A673 (cell line): ENCODE measurements at regions not wholly inside any gene's neighbourhood (a gene's known extent, or its start where the extent isn't known, plus 50 kb on each side); places are given as distances from the start of the nearest gene placed in this dataset.

ENCODE experiments used
- BruUV-seq: library from RNA; stranded (reverse); fragments of 400-500 nt; replicated peaks from 2 replicates; lab custom pipeline; 2021; lab: Mats Ljungman, UMichigan
- CTCF ChIA-PET: fragments of 300-600 bp; sonication (Branson Sonifier 250); formaldehyde crosslinking; loops from one replicate; lab custom pipeline; 2022; ENCODE audit warnings: antibody characterized with exemption; lab: Charles Lee
- POLR2A ChIA-PET: fragments of 300-600 bp; sonication (Branson Sonifier 250); formaldehyde crosslinking; loops from one replicate; lab custom pipeline; 2022; ENCODE audit warnings: antibody characterized with exemption; ENCODE audit not compliant: low non-redundant PET; lab: Charles Lee
- DNase-seq: peaks from one replicate; pipeline ENCODE4 v3.0.0-alpha.2; 2015; ENCODE audit warnings: low spot score
- H3K27ac ChIP-seq: fragments of 200-600 bp; sonication (generic); 2 replicates; pipeline ENCODE4 v1.5.1; 2016; ENCODE audit warnings: mixed run types, low read depth, mild to moderate bottlenecking, mixed read lengths, antibody characterized with exemption, low read length; ENCODE audit not compliant: poor library complexity, severe bottlenecking
- H3K27me3 ChIP-seq: fragments of 200-600 bp; sonication (generic); replicated peaks from 2 replicates; pipeline ENCODE4 v1.6.1; 2017; ENCODE audit warnings: mixed run types, low read depth, mild to moderate bottlenecking, mixed read lengths, antibody characterized with exemption, low read length; ENCODE audit not compliant: insufficient read depth, poor library complexity
- H3K36me3 ChIP-seq: fragments of 200-600 bp; sonication (generic); 2 replicates; pipeline ENCODE4 v1.6.1; 2016; ENCODE audit warnings: mixed run types, mild to moderate bottlenecking, mixed read lengths, antibody characterized with exemption, low read length; ENCODE audit not compliant: insufficient read depth, poor library complexity, severe bottlenecking
- H3K4me1 ChIP-seq: fragments of 200-600 bp; sonication (generic); 2 replicates; pipeline ENCODE4 v1.6.1; 2017; ENCODE audit warnings: mixed run types, mild to moderate bottlenecking, mixed read lengths, antibody characterized with exemption, low read length; ENCODE audit not compliant: insufficient read depth, poor library complexity, severe bottlenecking
- H3K4me3 ChIP-seq: fragments of 200-600 bp; sonication (generic); 2 replicates; pipeline ENCODE4 v1.5.1; 2016; ENCODE audit warnings: low read depth, mixed run types, mild to moderate bottlenecking, mixed read lengths, low read length; ENCODE audit not compliant: poor library complexity, severe bottlenecking
- H3K9me3 ChIP-seq: fragments of 200-600 bp; sonication (generic); 2 replicates; pipeline ENCODE4 v1.6.1; 2016; ENCODE audit warnings: mixed run types, low read depth, mild to moderate bottlenecking, mixed read lengths, antibody characterized with exemption, low read length; ENCODE audit not compliant: poor library complexity, severe bottlenecking
- CTCF ChIP-seq: fragments of 300-800, 200-600 bp; sonication (generic); conservative IDR thresholded peaks from 2 replicates; pipeline ENCODE4 v1.5.1; 2017; ENCODE audit warnings: low read depth, mild to moderate bottlenecking, antibody characterized with exemption, low read length, moderate library complexity, mixed read lengths
- EZH2 ChIP-seq: fragments of 200-600 bp; sonication (generic); IDR thresholded peaks from 2 replicates; pipeline ENCODE4 v1.6.1; 2017; ENCODE audit warnings: borderline replicate concordance, low read depth, mild to moderate bottlenecking, mixed read lengths, antibody characterized with exemption, low read length; ENCODE audit not compliant: poor library complexity, severe bottlenecking
- intact Hi-C: fragments of 100-400 bp; cut with micrococcal nuclease; formaldehyde crosslinking; loops from one replicate; pipeline ENCODE4 v1.10.0; 2022; ENCODE audit not compliant: unreplicated experiment

- POLR2A ChIA-PET: no interaction called here
- intact Hi-C loops: no loop called here
- no peak overlapping the region for H3K4me3 ChIP-seq
- H3K9me3 ChIP-seq: no peaks in the 10 kb centered on the region
- H3K27me3 ChIP-seq: peaks cover 22% of the 10 kb centered on the region
- TF ChIP-seq EZH2 (no peak), CTCF (no peak)
- no peak for DNase-seq
- BruUV-seq: no TSS peak
- no peaks in the 10 kb centered on the region for H3K36me3 ChIP-seq
- no peak overlapping the region for H3K27ac ChIP-seq
- H3K4me1 ChIP-seq: no peaks in the 10 kb centered on the region
- CTCF ChIA-PET: no interaction called here
These were observed 89.2 kb upstream of the REG3A start for GRCh38 chr2:79248776-79249175.

GRCh38 chr2:79235135-79235534 lies 75.6 kb upstream of the REG3A start:
- peak; percentile 18 for DNase-seq
- Histone ChIP-seq H3K27ac (no peak overlapping the region), H3K9me3 (no peaks in the 10 kb centered on the region), H3K4me3 (no peak overlapping the region), H3K27me3 (peaks cover 11% of the 10 kb centered on the region), H3K4me1 (no peaks in the 10 kb centered on the region), H3K36me3 (no peaks in the 10 kb centered on the region)
- peak; percentile 47 for TF ChIP-seq CTCF
- no peak for TF ChIP-seq EZH2
- no TSS peak for BruUV-seq
- ChIA-PET POLR2A (no interaction called here), CTCF (no interaction called here)
- intact Hi-C loops: no loop called here

- intact Hi-C loops: no loop called here
- H3K4me3 ChIP-seq: no peak overlapping the region
These were observed 64.0 kb upstream of the REG3A start for GRCh38 chr2:79223539-79223938.

More at GRCh38 chr2:79223539-79223938, 64.0 kb upstream of the REG3A start:
- no peaks in the 10 kb centered on the region for H3K36me3 ChIP-seq
- DNase-seq: no peak
- BruUV-seq: no TSS peak
- peak; percentile 36; the same call in 1 of the 2 replicates for TF ChIP-seq CTCF
- no peak for TF ChIP-seq EZH2
- no peaks in the 10 kb centered on the region for H3K9me3 ChIP-seq
- H3K27me3 ChIP-seq: peaks cover 20% of the 10 kb centered on the region
- ChIA-PET CTCF (no interaction called here), POLR2A (no interaction called here)
- H3K4me1 ChIP-seq: no peaks in the 10 kb centered on the region
- no peak overlapping the region for H3K27ac ChIP-seq
